Endothelial cell of umbilical vein (primary cell): ENCODE measurements at regions not wholly inside any gene's neighbourhood (a gene's known extent, or its start where the extent isn't known, plus 50 kb on each side); places are given as distances from the start of the nearest gene placed in this dataset.

Experiments
- BruUV-seq: library from RNA; stranded (reverse); fragments of 400-500 nt; replicated peaks from 2 replicates; lab custom pipeline; 2021; lab: Mats Ljungman, UMichigan
- CTCF ChIA-PET: fragments of 300-600, 350-600 bp; sonication (Branson Sonifier 250); formaldehyde crosslinking; loops from one replicate; lab custom pipeline; 2021; ENCODE audit warnings: antibody characterized with exemption, inconsistent platforms; lab: Charles Lee
- POLR2A ChIA-PET: fragments of 300-600, 350-600 bp; sonication (Branson Sonifier 250); formaldehyde crosslinking; loops from one replicate; lab custom pipeline; 2021; ENCODE audit warnings: antibody characterized with exemption, inconsistent platforms; lab: Charles Lee
- DNase-seq: peaks from one replicate; pipeline ENCODE4 v3.0.0-alpha.2; 2011; ENCODE audit warnings: low read depth, low spot score
- FAIRE-seq: peaks from 2 replicates; lab custom pipeline; 2011; peaks lifted over from hg19 to GRCh38; lab: Jason Lieb, UNC
- H2AFZ ChIP-seq: 2 replicates; pipeline ENCODE4 v1.6.0; 2012; ENCODE audit warnings: low read depth, low read length, control low read depth, inconsistent platforms
- H3K27ac ChIP-seq: 2 replicates; pipeline ENCODE4 v1.5.1; 2011; ENCODE audit warnings: low read depth, mild to moderate bottlenecking, control low read depth, low read length, moderate library complexity; ENCODE audit not compliant: insufficient read depth
- H3K27me3 ChIP-seq, 2 experiments: 2 replicates each; pipeline versions ENCODE4 v1.6.0 to v1.6.1; 2011; ENCODE audit warnings: low read length in 2 of 2, mixed read lengths in 1 of 2; ENCODE audit not compliant: control insufficient read depth in 2 of 2, insufficient read depth in 2 of 2
- H3K36me3 ChIP-seq, 2 experiments: 2 replicates in 1 of 2; 3 replicates in 1 of 2; pipeline ENCODE4 v1.5.1; 2011; ENCODE audit warnings: low read length in 2 of 2, mild to moderate bottlenecking in 1 of 2, moderate library complexity in 1 of 2; ENCODE audit not compliant: control insufficient read depth in 2 of 2, insufficient read depth in 2 of 2; ENCODE audit errors: extremely low read depth in 1 of 2
- H3K4me1 ChIP-seq: 3 replicates; pipeline ENCODE4 v1.5.1; 2011; ENCODE audit warnings: mild to moderate bottlenecking, low read length; ENCODE audit not compliant: control insufficient read depth, insufficient read depth; ENCODE audit errors: extremely low read depth
- H3K4me2 ChIP-seq: 2 replicates; pipeline ENCODE4 v1.6.1; 2011; ENCODE audit warnings: low read length, control low read depth, mixed read lengths; ENCODE audit not compliant: insufficient read depth
- H3K4me3 ChIP-seq, 3 experiments: fragments of 200-600 bp in 1 of 3; sonication (generic), shearing (Covaris generic) in 1 of 3; replicated peaks in 1 of 3; 2 replicates each; pipeline ENCODE4 v1.5.1; 2011 to 2016; ENCODE audit warnings: control low read depth in 3 of 3, low read length in 3 of 3, mild to moderate bottlenecking in 2 of 3, inconsistent platforms in 1 of 3, low read depth in 1 of 3, moderate library complexity in 1 of 3; ENCODE audit not compliant: insufficient read depth in 1 of 3
- H3K79me2 ChIP-seq: 2 replicates; pipeline ENCODE4 v1.6.0; 2012; ENCODE audit warnings: low read length, inconsistent platforms; ENCODE audit not compliant: control insufficient read depth, insufficient read depth
- H3K9ac ChIP-seq: replicated peaks from 2 replicates; pipeline ENCODE3; 2011; ENCODE audit warnings: low read length, control low read depth; ENCODE audit not compliant: insufficient read depth; ENCODE audit errors: extremely low read depth
- H3K9me1 ChIP-seq: replicated peaks from 3 replicates; pipeline ENCODE4 v1.6.0; 2011; ENCODE audit warnings: mild to moderate bottlenecking, low read length; ENCODE audit not compliant: control insufficient read depth, insufficient read depth; ENCODE audit errors: extremely low read depth
- H3K9me3 ChIP-seq: replicated peaks from 2 replicates; pipeline ENCODE4 v1.5.1; 2012; ENCODE audit warnings: low read length, inconsistent platforms; ENCODE audit not compliant: control insufficient read depth, insufficient read depth
- H4K20me1 ChIP-seq: replicated peaks from 2 replicates; pipeline ENCODE3; 2011; ENCODE audit warnings: mild to moderate bottlenecking, low read length; ENCODE audit not compliant: control insufficient read depth, insufficient read depth; ENCODE audit errors: extremely low read depth
- EZH2 ChIP-seq: IDR thresholded peaks from 2 replicates; pipeline ENCODE4 v1.6.1; 2012; ENCODE audit warnings: borderline replicate concordance, low read depth, mild to moderate bottlenecking, moderate library complexity, low read length, inconsistent platforms; ENCODE audit not compliant: severe bottlenecking
- FOS ChIP-seq: IDR thresholded peaks from 2 replicates; pipeline ENCODE4 v1.6.1; 2011; ENCODE audit warnings: mild to moderate bottlenecking, low read length, moderate library complexity, borderline replicate concordance; ENCODE audit not compliant: insufficient read depth
- GATA2 ChIP-seq: IDR thresholded peaks from 2 replicates; pipeline ENCODE4 v1.7.0; 2011; ENCODE audit warnings: low read depth, mild to moderate bottlenecking, moderate library complexity, mixed read lengths, low read length; ENCODE audit not compliant: insufficient read length, insufficient read depth
- JUN ChIP-seq: IDR thresholded peaks from 2 replicates; pipeline ENCODE4 v1.6.1; 2011; ENCODE audit warnings: borderline replicate concordance, low read depth; ENCODE audit not compliant: insufficient read length, insufficient read depth
- MYC ChIP-seq: IDR thresholded peaks from one replicate; pipeline ENCODE4 v1.6.1; 2011; ENCODE audit warnings: mild to moderate bottlenecking, low read depth, low read length
- POLR2A ChIP-seq: IDR thresholded peaks from 2 replicates; pipeline ENCODE4 v1.6.1; 2012; ENCODE audit warnings: low read depth, mild to moderate bottlenecking, control low read depth, low read length
- POLR2AphosphoS5 ChIP-seq: IDR thresholded peaks from 2 replicates; pipeline ENCODE4 v1.6.1; 2012; ENCODE audit warnings: low read depth, mild to moderate bottlenecking, control low read depth, low read length, moderate library complexity; ENCODE audit not compliant: insufficient read depth
- dilution Hi-C: fragments of 300-500 bp; cut with MboI; formaldehyde crosslinking; loops from one replicate; pipeline ENCODE4 v1.15.0; 2019; ENCODE audit warnings: low sequenced_read_pairs; ENCODE audit not compliant: extremely low pct_ligation_motif_present
- intact Hi-C: fragments of 100-400 bp; cut with micrococcal nuclease; formaldehyde crosslinking; loops from one replicate; pipeline ENCODE4 v1.10.0; 2022
- TF ChIP-seq, protein P1 (sequence below), 2 donors: IDR thresholded peaks; 1 replicate in 1 of 2; 2 replicates in 1 of 2; pipeline ENCODE4 v1.5.1; 2011; ENCODE audit warnings: low read length in 2 of 2, mild to moderate bottlenecking in 2 of 2, moderate library complexity in 2 of 2, control low read depth in 1 of 2, inconsistent platforms in 1 of 2, low read depth in 1 of 2; ENCODE audit not compliant: insufficient read depth in 1 of 2; ENCODE audit errors: extremely low read depth in 1 of 2
- TF ChIP-seq, protein P2 (sequence below): IDR thresholded peaks from 2 replicates; pipeline ENCODE4 v1.6.1; 2011; ENCODE audit not compliant: insufficient read depth, insufficient read length

DNA sequence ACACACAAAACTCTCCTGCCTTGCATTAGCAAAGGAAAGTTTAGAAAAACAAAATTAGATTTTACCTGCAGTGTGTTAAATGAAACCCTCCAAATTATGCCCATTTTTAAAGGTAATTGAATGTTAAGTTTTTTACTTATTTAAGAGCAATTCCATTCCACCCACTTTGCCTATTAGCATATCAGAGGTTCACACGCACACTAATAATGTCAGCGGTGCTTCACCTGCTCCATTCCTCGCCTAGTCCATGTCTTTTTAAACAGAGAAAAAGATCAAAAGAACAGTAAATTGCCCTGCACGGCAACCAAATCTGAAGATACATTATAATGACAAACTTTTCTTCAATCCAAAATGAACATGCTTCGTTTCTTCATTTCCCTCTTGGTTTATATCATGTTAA lies 97.3 kb upstream of the LRRN1 start:
- DNase-seq (no peak), FAIRE-seq (no peak)
- no peaks in the 10 kb centered on the region for H3K36me3 ChIP-seq
- H3K9ac ChIP-seq, result no peak overlapping the region
- no peaks in the 10 kb centered on the region for H3K79me2 ChIP-seq
- no peak overlapping the region for H3K4me3 ChIP-seq
- H3K9me3 ChIP-seq, result peaks cover 5% of the 10 kb centered on the region
- no peak for TF ChIP-seq MYC
- TF ChIP-seq, protein P1, sequence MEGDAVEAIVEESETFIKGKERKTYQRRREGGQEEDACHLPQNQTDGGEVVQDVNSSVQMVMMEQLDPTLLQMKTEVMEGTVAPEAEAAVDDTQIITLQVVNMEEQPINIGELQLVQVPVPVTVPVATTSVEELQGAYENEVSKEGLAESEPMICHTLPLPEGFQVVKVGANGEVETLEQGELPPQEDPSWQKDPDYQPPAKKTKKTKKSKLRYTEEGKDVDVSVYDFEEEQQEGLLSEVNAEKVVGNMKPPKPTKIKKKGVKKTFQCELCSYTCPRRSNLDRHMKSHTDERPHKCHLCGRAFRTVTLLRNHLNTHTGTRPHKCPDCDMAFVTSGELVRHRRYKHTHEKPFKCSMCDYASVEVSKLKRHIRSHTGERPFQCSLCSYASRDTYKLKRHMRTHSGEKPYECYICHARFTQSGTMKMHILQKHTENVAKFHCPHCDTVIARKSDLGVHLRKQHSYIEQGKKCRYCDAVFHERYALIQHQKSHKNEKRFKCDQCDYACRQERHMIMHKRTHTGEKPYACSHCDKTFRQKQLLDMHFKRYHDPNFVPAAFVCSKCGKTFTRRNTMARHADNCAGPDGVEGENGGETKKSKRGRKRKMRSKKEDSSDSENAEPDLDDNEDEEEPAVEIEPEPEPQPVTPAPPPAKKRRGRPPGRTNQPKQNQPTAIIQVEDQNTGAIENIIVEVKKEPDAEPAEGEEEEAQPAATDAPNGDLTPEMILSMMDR (IDR thresholded peaks at IDR 0.05; ENCODE audit: extremely low read depth in 1 of 2, insufficient read depth in 1 of 2, low read depth in 1 of 2, low read length in 2 of 2), result no peak
- TF ChIP-seq POLR2AphosphoS5, result no peak
- no peak for TF ChIP-seq FOS
- no peak for TF ChIP-seq EZH2
- TF ChIP-seq, protein P2, sequence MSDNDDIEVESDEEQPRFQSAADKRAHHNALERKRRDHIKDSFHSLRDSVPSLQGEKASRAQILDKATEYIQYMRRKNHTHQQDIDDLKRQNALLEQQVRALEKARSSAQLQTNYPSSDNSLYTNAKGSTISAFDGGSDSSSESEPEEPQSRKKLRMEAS, result no peak
- no peak for TF ChIP-seq JUN
- TF ChIP-seq GATA2, result no peak
- no peak for TF ChIP-seq POLR2A
- ChIA-PET POLR2A (no interaction called here), CTCF (no interaction called here)
- BruUV-seq, result no TSS peak
- H3K27ac ChIP-seq, result no peak overlapping the region
- no peaks in the 10 kb centered on the region for H3K4me1 ChIP-seq
- no peaks in the 10 kb centered on the region for H3K9me1 ChIP-seq
- intact Hi-C loops, result no loop called here
- dilution Hi-C loops, result no loop called here
- no peaks in the 10 kb centered on the region for H4K20me1 ChIP-seq
- H3K4me2 ChIP-seq, result no peak overlapping the region
- no peak overlapping the region for H2AFZ ChIP-seq
- H3K27me3 ChIP-seq, result no peaks in the 10 kb centered on the region
